Cardiac fibroblast (primary cell): ENCODE measurements at regions not wholly inside any gene's neighbourhood (a gene's known extent, or its start where the extent isn't known, plus 50 kb on each side); places are given as distances from the start of the nearest gene placed in this dataset.
A peak's percentile ranks its signal among the peaks of the same experiment; 100 is the strongest.

Source experiments
- DNase-seq, 2 donors: peaks; one replicate each; pipeline versions ENCODE4 v3.0.0 to v3.0.0-alpha.2; 2010; ENCODE audit warnings: low read depth in 2 of 2
- H3K4me3 ChIP-seq, 2 donors: replicated peaks in 1 of 2; 1 replicate in 1 of 2; 2 replicates in 1 of 2; pipeline ENCODE4 v1.5.1; 2011; ENCODE audit warnings: low read depth in 2 of 2, low read length in 2 of 2, mild to moderate bottlenecking in 2 of 2, moderate library complexity in 1 of 2
- TF ChIP-seq, protein P1 (sequence below): IDR thresholded peaks from one replicate; pipeline ENCODE4 v1.5.1; 2011; ENCODE audit warnings: low read depth, mild to moderate bottlenecking, low read length, inconsistent platforms

DNA sequence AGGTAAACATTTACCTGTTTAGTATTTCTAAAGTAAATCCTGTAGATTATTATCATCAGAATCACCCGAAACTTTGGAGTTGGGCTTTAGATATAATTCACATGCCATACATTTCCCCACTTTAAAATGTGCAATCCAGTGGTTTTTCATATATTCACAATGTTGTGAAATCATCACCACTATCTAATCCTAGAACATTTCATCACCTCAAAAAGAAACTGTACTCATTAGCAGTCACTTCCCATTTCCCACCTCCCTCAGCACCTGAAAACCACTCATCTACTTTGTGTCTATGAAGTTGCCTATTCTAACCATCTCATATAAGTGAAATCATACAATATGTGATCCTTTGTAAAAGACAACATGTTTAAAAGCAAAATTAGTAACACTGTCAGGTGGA, 182.6 kb downstream of the FZD1 start:
- no peak for DNase-seq
- TF ChIP-seq, protein P1, sequence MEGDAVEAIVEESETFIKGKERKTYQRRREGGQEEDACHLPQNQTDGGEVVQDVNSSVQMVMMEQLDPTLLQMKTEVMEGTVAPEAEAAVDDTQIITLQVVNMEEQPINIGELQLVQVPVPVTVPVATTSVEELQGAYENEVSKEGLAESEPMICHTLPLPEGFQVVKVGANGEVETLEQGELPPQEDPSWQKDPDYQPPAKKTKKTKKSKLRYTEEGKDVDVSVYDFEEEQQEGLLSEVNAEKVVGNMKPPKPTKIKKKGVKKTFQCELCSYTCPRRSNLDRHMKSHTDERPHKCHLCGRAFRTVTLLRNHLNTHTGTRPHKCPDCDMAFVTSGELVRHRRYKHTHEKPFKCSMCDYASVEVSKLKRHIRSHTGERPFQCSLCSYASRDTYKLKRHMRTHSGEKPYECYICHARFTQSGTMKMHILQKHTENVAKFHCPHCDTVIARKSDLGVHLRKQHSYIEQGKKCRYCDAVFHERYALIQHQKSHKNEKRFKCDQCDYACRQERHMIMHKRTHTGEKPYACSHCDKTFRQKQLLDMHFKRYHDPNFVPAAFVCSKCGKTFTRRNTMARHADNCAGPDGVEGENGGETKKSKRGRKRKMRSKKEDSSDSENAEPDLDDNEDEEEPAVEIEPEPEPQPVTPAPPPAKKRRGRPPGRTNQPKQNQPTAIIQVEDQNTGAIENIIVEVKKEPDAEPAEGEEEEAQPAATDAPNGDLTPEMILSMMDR = no peak
- no peak overlapping the region for H3K4me3 ChIP-seq

DNA sequence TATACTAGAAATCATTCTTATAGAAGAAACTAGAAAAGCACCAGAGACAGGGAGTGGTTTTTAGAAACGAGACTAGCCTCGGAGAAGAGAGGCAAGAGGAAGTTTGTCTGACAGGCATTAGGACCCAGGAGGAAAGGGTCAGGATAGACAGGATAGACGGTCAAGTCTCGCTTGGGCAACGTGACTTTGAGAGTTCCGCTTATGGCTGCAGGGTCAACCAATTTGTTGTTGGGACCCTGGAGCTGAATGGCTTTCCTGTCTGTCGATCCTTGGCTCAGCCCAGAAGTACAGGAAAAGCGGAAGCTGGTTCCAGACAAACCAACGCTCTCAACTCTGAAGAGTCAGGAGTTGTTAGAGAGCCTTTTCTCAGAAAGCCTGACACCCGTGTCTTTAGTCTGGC, 191.2 kb downstream of the FZD1 start:
- TF ChIP-seq, protein P1 = no peak
- H3K4me3 ChIP-seq = no peak overlapping the region
- DNase-seq = no peak

DNA sequence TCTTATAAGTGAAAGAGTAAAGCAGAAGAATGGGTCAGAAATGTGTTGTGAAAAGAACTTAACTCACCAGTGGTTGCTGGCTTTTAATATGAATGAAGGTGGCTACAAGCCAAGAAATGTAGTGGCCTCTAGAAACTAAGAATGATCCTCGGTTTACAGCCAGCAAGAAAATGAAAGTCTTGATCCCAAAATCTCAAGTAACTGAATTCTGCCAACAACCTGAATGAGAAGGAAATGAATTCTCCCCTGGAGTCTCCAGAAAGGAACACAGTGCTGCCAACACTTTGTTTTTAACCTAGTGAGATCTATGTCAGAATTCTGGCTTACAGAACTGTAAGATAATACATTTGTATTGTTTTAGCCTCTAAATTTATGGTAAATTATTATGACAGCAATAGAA, 193.0 kb downstream of the FZD1 start:
- TF ChIP-seq, protein P1 = no peak
- H3K4me3 ChIP-seq = no peak overlapping the region
- peak in 1 of 2 donors; percentile 29 for DNase-seq

DNA sequence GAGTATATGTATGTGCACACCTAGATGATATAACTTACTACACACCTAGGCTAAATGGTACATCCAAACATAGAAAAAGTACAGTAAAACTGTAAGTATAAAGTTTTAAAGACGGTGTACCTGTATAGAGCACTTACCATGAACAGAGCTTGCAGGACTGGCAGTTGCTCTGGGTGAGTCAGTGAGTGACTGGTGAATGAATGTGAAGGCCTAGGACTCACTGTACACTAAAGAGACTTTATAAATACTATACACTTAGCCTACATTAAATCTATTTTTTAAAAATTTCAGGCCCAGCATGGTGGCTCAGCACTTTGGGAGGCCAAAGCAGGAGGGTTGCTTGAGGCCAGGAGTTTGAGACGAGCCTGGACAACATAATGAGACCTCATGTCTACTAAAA, 195.3 kb downstream of the FZD1 start:
- TF ChIP-seq, protein P1 = no peak
- no peak overlapping the region for H3K4me3 ChIP-seq
- peak in 1 of 2 donors; percentile 41 for DNase-seq

DNA sequence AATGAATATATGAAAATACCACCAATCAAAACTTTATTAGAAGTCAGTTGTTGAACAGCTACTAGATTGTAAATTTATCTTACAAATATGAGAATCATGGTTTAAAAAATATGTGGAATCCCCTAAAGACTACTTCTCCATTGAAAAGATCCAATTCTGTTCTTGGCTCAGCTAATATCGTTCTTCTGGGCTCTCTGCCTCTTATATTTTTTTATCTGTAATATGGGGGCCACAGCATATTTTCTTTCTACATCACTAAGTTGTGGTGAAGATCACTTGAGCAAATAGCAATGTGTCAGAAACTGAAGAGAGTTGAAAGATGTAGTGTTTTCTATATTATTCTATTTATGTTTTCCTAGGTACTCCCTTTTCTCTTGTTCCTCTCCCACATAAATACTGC, 198.1 kb downstream of the FZD1 start:
- DNase-seq = peak; percentile 8 to 26
- H3K4me3 ChIP-seq = no peak overlapping the region
- TF ChIP-seq, protein P1 = no peak

DNA sequence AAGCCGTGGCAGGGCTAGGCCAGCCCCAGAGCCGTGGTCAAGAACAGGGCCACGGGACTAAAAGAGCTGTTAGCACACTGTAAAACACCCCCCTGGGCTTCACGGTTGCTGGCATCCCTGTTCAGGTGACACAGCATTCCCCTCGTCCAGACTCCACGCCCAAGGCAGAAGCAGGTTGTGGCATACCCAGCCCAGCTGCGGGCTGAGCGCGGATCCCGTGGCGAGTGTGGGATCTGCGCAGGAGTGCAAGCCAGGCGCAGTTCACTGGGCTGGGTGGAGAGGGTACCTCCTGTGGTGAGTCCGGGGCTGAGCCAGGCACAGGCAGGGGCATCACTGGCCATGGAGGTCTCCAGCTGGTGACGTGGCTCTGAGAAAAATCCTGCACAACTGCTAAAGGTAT, 199.1 kb downstream of the FZD1 start:
- TF ChIP-seq, protein P1 = no peak
- H3K4me3 ChIP-seq = no peak overlapping the region
- DNase-seq = no peak

DNA sequence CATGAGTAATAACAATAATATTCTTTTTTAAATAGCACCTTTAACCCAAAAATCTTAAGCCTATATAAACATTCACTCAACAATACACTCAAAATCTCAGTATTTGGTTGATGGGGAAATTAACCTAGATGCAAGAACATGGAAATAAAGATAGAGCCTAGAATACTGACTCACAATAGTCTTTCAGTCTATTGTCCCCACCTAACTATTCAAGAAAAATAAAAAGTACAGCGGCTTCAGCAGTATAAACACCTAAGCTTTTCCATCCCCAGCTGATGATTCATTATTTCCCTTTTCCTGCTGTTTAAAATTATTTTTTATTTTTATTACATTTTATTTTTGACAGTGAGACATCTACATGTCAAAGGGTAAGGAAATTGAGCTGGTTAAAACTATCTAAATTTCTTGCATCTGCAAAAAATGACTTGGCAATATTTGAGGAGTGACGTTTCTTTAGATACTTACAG, 201.4 kb downstream of the FZD1 start:
- H3K4me3 ChIP-seq = no peak overlapping the region
- TF ChIP-seq, protein P1 = no peak
- DNase-seq = peak; percentile 45 to 77
